T follicular helper cell (primary cell): ENCODE measurements at regions not wholly inside any gene's neighbourhood (a gene's known extent, or its start where the extent isn't known, plus 50 kb on each side); places are given as distances from the start of the nearest gene placed in this dataset.

Experiments
- DNase-seq: peaks from one replicate; pipeline ENCODE4 v3.0.0-alpha.2; 2020; ENCODE audit warnings: low read depth

DNA sequence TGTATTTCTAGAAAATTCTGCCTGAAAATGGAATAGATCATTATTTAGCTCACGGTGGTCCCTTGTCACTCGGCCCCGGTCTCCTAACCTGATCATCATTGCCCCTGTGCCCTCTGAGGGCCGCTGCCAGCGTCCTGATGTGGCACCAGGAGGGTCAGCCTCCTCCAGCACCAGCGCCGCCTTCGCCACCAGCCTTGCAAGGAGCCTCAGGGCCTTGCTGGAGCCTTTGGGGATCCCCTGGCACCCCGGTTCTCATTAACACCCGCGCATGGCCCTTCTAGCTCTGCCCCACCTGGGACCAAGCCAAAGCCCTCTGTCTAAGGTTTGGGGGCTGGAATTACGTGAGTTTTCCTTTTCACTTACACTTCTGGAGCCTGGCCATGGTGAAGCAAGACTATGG lies 282.5 kb upstream of the ADARB2 start:
- DNase-seq = no peak

DNA sequence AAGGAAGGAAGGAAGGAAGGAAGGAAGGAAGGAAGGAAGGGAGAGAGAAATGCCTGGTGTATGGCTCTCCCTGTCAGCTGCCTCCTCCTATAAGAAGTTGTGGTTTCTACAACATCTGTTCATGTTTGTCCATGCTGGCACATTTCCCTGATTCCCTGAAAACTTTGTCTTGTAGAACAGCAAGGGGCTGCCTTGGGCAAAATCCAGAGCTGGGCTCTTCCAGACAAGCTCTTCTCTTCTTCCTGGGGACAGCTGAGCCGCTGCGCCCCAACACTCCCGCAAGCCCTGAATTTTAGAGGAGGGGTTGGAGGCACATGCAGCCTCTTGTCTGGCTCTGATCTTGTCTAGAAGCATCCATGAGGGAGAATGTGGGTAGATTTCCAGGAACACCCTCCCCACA lies 282.0 kb upstream of the ADARB2 start:
- DNase-seq = no peak

DNA sequence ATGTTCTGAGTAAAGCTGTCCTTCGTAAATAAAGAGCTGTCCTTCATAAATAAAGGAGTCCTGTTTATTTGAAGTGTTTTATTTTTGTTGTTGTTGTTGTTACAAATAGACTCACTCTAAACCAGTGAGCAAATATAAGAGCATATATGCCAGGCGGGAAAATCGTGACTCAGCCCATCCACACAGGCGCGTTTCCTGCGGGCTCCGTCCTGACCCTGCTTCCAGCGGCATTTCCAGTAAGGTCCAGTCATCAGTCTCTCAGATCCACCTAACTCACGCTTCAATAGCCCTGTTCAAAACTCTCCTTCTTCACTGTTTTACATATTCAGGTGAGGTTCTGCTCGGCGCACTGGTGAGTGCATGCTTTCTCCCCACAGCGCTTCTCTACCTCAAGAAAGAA lies 277.2 kb upstream of the ADARB2 start:
- DNase-seq = no peak

DNA sequence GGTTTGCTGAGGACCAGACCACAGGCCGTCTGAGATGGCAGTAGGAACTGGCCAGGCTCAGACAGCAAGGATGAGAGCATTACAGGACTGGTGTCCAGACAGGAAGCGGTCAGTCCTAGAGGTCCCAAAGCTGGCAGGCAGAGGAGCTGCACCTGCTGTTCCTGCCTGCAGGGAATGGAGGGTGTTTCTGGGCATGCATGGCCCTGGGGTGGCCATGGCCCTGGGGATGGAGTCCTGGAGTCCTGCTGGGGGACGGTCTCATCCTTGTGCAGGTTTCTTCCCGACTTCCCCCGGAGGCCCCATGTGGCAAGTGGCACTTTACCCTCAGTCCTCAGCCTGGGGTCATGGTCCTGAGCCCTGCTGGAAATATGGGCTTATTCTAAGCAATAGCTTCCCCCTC lies 274.9 kb upstream of the ADARB2 start:
- no peak for DNase-seq

DNA sequence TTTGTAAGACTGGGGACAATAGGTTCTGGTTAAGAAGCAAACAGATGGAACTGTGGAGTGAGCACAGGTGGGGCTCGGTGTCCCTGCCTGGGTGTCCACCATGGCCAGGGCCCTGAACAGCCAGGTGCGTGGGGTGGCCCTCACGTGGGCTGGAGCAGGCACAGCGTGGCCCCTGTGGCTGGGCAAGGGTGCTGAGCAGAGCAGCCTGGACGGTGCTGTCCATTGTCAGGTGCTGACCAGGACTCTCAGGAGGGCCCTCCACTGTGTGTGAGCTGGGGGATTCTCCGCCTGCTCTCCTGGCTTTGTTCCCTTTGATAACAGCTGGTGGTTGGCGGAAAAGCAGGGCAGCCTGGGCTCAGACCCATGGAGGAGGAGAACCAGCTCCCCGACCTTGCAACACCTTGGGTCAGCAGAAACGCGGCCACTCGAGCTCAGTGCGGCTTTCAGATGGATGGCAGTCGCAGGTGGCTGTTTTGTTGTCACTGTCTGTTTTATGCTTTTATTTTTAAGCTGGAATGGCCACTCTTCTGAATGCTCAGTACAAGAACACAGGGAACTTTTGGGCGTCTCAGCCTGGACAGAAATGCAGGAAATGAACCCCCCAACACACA lies 273.9 kb upstream of the ADARB2 start:
- no peak for DNase-seq

DNA sequence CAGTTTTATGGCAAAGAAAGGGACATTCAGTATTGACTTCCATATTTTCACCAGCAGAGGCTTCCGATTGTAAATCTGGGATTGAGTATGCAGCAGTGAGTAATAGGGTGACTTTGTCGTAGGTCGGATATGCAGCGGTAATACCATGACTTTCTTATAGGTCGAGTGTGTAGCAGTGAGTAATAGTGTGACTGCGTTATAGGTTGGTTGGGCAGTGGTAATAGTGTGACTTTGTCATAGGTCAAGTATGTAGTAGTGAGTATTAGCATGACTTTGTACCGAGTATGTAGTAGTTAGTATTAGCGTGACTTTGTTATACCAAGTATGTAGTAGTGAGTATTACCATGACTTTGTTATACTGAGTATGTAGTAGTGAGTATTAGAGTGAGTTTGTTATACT lies 268.2 kb upstream of the ADARB2 start:
- no peak for DNase-seq

DNA sequence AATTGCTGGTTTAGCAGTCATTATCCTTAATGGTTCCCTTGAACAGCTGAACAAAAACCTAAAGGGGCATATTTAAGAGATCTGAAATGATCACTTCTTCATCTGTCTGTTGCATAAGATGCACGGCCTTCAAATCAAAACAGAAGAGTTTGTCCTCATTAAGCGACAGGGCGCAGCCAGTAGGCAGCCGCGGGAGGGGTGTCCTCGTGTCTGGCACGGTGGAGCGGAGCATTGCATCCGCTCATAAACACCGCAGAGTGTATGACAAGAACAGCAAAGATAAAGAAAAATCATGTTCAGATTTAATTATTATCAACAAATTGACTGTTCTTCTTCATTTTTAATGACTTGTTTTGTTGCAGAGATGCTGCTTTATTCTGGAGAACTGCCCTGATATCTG lies 255.6 kb upstream of the ADARB2 start:
- DNase-seq = no peak

DNA sequence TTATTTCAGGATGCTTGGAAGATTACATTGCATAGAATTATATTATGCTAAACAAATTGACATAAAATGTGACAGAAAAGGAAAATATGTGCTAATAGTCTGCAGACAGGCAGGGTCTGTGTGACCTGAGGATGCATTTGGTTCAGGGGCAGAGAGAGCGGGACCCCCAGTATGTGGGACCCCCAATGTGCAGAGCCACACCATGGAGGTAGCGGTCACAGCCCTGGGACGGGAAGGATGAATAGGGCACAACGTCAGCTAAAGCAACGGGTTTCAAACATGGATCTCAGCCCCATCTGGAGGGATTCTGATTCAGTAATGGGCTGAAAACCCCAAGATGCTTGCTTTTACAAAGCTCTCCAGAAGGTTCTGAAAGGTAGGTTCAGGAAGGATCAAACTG lies 251.8 kb upstream of the ADARB2 start:
- no peak for DNase-seq

DNA sequence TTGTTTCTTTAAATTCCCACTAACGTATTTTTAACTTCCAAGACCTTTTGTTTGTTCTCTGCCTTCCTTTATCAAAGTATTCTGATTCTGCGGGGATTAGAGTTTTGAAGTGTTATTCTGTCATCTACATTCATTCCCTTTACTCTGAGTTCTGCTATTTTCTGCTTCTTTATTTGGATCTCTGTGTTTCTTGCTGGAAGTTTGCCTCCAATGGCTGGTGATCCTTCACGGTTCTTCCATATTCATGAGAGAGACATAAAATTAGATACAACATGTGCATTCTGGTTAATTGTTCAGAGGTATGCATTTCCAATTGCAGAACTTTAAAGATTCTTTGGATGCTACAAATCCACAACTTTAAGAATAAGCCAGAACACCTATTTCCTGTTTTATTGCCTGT lies 244.7 kb upstream of the ADARB2 start:
- no peak for DNase-seq

DNA sequence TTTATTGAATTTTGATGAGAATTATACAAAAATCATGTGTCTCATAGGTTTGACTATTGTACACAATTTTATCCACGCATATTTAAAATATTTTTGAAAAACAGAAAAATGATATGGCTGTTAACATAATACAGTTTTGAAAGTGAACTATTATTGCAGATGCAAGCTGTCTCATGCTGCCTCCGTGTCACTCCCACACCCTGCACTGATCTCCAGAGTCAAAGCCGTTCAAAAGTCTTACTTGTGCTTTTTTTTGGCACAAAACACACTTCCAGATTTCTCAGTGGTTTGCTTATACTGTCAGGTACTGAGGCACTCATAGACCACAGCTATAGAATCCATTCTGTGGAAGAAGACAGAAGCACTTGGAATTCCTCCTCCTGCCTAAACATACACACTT lies 243.1 kb upstream of the ADARB2 start:
- no peak for DNase-seq

DNA sequence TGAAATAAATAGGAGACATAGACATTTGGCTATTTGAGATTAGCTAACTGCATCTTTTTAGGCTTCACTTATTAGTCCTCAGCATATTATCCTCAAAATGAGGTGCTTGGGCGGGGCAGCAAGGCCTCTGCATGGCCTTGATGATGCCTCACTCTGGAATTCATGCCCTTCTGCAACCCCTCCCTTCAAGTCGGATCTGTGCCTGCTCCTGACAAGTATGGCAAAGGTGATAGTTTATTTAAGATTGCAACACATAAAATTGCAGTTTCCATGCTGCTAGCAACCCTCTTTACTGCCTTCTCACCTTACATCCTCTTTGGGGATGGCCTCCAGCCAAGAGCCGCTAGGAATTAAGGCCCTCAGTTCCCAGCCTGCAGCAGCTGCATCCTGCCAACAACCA lies 241.3 kb upstream of the ADARB2 start:
- DNase-seq = no peak

DNA sequence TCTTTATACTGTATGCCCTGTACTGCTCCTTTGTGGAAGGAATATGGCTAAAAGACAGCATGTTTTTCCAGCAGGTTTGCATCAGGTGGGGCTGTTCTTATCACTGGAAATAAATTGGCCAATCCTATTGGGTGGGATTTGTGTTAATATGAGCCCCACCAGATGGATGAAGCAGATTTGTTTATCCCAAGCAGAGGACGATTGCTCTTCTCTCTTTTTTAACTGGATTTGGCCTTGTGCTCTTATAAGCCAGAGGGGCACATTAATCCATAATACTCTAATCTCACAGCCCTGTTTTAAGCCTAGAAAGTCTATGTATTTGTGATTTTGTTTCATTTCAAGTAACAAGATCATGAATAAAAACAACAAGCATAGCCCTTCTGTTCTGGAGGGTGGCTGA lies 240.1 kb upstream of the ADARB2 start:
- no peak for DNase-seq

DNA sequence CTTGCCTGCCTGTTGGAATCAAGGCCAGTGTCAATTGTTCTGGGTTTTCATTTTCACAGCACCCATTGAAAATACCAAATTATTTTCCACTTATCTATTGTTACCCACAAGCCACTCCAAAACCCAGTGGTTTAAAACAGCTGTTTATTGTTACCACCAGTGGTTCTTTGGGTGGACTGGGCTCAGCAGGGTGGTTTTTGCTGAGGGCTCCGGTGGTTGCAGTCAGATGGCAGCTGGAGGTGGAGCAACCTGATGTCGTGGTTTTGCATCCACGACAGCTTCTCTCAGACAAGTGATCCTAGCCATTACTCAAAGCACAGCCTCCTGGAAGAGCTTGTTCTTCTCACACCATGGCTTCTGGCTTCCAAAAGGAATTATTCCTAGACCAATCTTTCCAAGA lies 235.1 kb upstream of the ADARB2 start:
- DNase-seq = no peak

DNA sequence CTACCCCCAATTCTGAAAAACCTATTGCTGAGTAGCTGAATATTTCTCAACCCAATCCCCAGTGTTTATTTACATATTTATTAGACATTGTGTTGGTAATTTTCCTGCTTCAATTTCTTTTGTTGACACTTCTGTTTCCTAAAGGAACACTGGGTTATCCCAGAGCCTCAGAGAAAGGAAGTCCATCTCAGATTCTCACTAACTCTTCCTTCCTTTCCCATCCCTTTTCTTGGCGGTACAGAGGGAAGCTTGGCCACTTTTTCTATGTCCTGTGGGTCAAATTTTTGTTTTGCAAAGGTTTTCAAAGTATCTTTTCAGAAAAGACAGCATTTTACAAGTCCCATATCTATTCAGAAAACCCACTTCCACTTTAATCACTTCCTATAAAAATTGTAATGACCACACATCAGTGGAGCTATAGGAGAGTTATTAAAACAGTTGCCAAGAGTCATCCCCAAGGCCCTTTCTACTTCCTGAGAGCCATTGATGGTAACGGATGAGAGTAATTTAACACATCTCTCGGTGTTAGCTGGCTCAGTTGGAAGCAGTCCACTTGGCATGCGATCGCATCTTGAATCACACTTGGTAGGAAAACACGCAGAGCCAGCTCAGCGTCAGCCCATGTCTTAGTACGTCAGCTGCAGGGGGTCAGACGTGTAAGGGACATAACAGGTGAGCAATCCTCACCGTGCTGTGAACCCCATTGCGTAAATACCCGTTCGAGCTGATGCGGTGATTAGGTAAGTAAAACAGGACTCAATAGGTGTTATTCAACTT lies 231.1 kb upstream of the ADARB2 start:
- no peak for DNase-seq

DNA sequence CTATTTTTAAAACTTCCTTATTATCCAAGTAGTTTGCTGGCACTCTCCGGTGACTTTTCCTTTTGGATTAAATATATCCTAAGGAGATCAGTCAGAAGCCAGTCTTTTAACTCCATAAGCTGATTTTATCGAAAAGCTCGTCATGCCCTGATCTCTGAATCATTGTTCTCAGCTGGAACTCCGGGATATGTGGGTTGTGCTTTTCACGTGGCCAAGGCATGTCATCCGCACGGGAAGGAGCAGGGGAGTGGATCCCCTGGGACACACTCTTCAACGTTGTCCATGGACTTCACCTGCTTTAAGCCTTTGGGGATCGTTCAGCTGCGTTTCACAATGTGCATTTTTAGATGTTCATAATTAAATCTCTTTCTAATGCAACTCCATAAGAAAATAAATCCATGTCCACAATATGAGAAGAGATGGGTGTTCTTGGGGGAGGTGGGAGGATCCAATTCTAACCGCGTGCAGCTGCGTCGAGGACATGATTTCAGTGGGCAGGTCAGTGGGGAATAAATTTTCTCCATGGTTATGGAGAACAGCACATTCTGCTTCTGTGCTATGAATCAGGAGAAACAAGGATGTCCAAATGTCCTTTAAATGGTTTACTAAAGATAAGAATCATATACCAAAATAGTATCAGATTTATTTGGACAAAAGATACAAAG lies 229.5 kb upstream of the ADARB2 start:
- DNase-seq = no peak

DNA sequence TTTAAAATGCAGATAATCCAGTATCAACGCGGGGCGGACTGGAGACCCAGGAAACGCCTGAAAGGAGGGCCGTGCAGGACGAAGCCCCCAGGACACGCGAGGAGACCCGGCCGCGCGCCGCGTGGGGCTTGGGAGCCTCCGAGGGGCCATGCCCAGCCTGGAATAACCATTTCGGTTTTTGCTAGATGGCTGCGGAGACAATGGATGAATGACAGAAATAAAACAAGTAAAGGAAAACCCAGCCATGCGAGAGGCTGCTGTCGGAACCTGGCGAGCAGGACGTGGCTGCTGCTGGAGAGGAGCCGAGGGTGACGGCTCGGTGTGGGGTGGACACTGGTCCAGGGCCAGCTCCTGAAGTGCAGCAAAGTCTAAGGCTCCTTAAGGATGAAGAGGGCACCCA lies 227.2 kb upstream of the ADARB2 start:
- no peak for DNase-seq

DNA sequence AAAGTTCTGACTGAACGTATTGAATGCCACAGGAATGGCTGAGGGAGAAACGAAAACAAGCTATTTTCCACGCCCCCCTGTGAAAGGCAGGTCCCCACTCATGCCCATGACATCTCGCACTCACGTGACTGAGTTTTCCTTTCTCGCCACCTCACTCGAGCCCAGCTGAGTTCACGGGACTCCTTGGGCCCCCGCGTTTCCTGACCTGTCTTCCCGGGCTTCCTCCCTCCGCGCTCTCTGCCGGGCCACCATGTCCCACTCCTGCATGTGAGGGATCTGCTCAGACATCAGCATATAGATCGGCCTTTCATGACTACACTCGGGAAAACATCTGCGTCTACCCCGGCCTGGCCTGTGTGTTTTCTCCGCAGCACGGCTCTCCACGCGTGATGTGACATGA lies 226.0 kb upstream of the ADARB2 start:
- no peak for DNase-seq

DNA sequence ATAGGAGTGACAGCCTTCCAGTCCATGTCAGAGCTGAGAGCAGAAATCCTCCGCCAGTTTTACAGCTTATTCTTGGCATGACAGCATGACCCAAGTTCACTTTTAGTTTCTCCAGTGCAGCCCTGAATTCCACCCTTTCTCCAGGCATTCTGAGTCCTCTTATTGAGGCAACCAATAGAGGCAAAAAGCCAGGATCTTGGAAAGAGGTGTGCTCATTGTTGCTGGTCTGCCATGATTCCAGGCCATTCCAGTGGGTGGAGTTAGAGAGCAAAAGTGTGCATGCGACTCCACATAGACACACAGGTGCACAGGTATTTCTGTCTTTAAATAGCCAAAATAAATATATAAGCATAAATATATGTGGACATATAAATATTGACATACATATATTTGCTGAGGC lies 224.7 kb upstream of the ADARB2 start:
- no peak for DNase-seq

DNA sequence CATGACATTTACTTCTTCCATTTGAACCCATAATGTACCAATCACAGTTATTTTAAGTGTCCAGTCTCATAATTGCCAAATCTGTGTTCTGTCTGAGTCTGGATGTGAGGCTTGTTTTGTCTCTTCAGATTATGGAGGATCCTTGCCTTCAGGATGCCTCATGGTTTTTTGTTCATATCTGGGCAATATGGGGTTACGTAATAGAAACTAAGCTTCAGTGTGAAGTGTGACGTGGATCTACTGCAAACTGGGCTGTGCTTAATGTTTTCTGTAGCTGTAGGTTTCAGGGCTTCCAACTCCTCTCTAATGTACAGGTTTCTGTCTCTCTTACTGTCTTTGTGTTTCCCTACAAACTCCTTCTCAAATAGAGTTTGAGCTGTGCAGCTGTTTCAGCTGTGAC lies 223.7 kb upstream of the ADARB2 start:
- DNase-seq = no peak

DNA sequence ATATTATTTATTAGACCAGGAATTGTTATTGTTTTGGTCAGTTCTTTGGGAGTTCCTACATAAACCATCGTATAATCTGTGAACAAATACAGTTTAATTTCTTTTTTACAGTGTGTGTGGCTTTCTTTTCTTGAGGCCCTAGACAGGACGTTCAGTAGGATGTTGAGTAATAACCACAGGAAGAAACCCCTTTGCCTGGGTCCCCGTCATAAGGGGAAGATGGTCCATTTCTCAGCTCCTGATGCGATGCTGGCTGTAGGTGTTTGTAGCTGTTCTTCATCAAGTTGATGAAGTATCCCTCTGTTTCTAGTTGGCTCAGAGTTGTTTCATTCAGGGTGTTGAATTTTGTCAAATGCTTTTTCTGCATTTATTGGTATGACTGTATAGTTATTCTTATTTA lies 219.7 kb upstream of the ADARB2 start:
- no peak for DNase-seq

DNA sequence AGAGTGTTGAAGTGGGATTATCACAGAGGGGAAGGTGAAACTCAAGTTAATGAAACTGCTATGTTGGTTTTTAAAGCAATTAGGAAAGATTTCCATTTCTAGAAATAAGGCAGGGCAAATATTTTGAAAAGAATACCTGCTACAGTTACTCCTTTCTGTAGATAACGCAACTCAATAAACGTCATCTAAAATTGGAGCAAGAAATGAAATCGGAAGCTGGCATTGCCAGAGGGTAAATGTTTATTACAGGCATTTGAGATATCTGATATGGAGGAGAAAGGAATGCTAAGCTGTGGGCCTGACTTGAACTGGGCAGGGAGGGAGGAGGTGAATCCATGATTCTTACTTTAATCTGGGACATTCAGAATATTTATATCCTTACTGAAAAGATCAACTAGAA lies 217.0 kb upstream of the ADARB2 start:
- no peak for DNase-seq

DNA sequence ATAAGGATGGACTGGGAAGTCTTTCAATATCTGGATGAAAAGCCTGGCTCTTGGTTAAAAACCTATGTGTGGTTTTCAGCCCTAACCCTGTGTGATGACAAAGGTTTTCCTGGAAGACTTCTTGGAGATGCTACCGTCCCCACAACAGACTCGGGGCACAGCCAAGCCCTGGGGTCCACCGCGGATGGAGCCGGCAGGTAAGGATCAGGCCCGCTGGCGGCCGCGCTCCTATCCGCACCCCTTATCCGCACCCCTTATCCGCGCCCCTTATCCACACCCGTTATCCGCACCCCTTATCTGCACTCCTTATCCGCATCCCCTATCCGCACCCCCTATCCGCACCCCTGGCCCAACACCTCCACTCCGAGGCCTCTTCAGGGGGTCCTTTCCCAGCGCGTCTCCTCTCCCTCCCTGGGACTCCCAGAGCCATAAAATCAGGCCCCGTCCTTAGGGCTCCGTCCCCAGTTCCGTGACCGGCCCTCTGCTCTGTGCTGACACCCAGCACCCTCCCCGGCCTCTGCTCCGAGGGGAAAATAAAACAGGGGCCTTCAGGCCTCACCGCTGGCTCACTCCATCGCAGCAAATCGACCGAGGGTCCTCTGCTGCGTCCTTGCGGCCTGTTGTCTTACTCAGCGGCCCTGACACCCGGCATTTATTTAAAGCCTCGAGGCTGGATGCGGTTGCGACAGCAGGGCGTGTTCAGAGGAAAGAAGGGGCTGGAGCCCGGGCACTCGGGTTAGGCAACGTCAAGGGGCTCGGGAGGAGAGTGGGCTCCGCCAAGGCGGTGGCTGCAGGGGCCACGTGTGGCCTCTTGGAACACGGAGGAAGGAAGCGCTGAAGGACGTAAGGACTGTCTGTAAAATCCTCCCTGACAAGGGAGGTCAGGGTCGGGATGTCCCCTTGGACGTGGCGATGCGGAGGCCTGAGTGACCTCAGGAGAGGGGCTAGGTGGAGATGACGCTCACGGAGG lies 215.1 kb upstream of the ADARB2 start:
- no peak for DNase-seq
